Posterior cingulate gyrus (tissue), 11 donors: ENCODE measurements at regions not wholly inside any gene's neighbourhood (a gene's known extent, or its start where the extent isn't known, plus 50 kb on each side); places are given as distances from the start of the nearest gene placed in this dataset.
A peak's percentile ranks its signal among the peaks of the same experiment; 100 is the strongest.

Experiments used
- DNase-seq, 10 donors: peaks; one replicate each; pipeline versions ENCODE4 v3.0.0 to v3.0.0-alpha.2; 2020 to 2021; ENCODE audit warnings: mixed read lengths in 3 of 10
- intact Hi-C: fragments of 100-400 bp; cut with DNase I; formaldehyde crosslinking; loops from one replicate; pipeline ENCODE4 v1.15.1; 2023

- no peak for DNase-seq
- intact Hi-C loops, result no loop called here
These were observed 214.5 kb upstream of the ATP2B1 start for GRCh38 chr12:89923091-89923490.

- intact Hi-C loops, result no loop called here
- DNase-seq, result no peak
These were observed 212.2 kb upstream of the ATP2B1 start for GRCh38 chr12:89920866-89921265.

DNA sequence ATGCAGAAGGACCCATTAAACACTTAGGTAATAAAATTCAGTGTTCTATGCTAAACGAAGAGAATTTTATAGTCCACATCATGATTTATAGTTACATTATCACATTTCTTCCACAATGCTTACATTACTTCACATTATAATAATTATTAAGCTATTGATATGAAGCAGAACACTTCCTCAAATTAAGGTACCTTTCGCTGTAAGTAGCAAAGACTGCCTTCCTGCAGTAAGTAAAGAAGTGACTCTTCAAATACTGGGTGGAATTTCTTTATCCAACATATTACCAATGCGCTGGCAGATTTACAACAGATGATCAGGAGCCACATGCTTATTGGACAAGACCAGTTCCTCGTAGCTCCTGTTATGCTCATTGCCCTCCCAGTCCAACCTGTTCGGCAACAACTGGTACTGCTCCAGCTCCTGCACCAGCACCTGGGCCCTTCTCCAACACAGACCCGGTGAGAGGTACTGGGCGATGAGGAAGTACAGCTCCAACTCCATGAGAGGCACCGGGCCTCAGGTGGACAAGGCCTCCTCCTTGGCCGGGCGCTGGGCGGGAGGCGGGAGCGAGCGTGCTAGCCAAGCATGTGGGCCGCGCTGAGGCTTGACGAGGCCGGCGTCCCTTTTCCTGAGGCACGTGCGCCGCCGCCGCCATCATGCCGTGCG is 210.7 kb upstream of the ATP2B1 start:
- peak in 3 of 10 donors; percentile 59 to 84 (median 66) for DNase-seq
- intact Hi-C loops, result no loop called here

DNA sequence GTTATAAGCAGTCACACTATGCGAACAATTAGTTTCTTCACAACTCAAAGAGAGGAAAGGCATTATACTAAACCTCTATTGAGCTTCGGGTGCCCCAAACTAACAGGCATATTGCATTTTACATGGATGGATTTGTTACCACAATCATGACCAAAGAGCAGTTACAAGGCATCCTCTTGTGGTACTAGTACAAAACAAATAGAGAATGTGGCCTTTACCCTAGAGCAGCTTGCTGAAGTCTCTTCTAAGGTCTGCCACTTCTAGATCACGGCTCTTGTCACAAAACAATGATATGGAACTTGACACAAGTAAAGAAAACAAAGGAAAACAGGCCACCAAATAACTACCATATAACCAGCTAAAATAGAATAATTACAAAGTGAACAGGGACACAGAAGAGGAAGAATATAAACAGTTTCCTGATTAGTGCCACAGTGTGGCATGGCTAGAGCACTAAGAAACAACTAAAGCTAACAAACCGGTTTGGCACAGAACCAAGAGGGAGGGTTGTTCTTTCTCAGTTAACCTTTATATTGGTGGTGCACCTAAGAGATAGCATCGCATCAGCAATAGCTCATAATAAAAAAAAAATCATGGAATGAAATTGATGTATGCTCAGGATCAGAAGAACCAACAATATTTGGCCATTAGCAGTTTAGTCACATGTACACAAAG is 209.7 kb upstream of the ATP2B1 start:
- intact Hi-C loops, result no loop called here
- no peak for DNase-seq

DNA sequence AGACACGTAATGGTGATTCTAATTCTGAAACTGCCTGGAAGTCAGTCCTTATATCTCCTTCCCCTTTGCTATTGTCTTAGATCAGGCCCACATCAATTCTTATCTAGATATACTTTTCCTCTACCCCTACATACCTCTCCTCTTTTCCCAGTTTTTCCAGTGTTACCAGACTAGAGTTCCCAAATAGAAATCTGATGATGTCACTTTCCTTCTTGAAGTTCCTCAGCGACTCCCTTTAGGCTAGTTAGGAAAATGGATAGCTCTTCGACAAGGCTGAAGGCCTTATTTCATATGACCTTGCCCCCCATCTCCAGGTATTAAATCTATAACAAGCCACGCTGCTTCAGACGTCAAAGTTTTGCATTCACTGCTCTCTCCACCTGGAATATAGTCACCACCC is 201.1 kb upstream of the ATP2B1 start:
- intact Hi-C loops, result no loop called here
- DNase-seq, result no peak

GRCh38 chr12:89907659-89908058 is 199.0 kb upstream of the ATP2B1 start:
- intact Hi-C loops, result no loop called here
- no peak for DNase-seq

- intact Hi-C loops, result no loop called here
- no peak for DNase-seq
These were observed 198.2 kb upstream of the ATP2B1 start for GRCh38 chr12:89906824-89907223.

DNA sequence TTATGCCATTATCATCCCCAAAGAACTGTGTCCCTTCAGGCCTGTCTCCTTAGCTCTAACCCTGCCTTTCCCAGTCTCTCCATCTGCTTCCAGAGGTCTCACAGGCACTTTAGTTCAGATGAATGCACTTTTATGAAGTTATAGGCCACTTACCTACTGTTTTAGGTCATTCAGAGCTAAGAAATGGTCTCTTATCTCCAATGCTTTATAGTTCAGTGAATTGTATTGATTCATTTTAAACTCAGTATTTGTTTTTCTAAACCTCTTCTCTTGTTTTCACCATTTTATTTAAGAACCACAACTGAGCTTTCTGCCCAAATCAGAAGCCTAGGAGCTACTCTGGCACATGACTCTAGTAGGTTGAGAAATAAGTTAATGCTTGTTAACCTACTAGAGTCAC is 197.5 kb upstream of the ATP2B1 start:
- intact Hi-C loops, result no loop called here
- DNase-seq, result no peak

DNA sequence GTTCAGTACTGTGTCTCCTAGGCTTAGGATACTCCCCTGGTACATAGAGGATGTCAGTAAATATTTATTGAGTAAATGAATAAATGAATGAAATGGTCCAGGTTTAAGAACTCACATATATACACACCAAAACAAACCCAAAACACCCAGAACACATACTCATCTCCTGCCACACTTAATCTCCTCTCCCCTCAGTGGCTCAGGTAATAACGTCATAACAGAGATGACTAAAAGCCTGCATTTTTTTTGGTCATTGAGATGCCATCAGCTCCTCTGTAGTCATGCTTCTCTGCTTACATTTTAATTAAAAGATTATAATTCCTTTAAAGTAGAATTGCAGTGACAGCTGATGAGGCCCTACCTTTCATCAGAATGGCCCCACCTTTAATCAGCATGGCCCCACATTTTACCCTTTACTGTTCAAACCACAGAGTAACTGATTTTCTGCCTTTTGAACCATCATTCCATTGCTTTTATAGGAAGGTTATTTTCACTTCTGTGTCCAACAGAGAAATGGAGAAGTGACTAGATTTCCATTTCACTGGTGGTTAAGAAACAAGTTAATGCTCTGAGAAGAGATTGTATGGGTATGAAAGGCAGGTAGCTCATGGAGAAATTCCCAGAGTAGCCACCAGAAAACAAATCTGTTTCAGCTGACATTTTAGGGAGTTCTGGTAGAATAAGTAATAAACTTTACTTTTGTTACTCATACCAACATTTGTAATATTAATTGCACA is 193.4 kb upstream of the ATP2B1 start:
- intact Hi-C loops, result no loop called here
- no peak for DNase-seq

DNA sequence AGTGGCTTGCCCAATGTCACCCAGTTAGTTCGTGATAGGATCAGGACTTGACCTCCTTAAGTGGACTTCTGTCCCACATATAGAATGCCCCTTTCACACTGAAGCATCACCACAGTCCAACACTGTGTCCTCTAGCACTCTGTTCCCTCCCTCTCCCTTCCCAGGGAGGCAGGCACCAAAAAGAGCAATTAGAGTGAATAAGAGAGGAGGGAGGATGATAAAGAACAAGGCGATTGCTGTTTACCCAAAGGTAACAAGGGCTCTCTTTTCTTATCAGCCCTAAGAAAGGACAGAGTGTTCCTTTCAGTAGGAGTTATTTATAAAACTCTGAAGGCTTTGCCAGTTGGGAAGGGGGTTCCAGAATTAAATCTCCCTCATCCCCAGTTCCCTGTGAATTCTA is 192.7 kb upstream of the ATP2B1 start:
- DNase-seq, result no peak
- intact Hi-C loops, result no loop called here

GRCh38 chr12:89899651-89900050 is 191.0 kb upstream of the ATP2B1 start:
- intact Hi-C loops, result no loop called here
- DNase-seq, result no peak

- DNase-seq, result no peak
- intact Hi-C loops, result no loop called here
These were observed 187.0 kb upstream of the ATP2B1 start for GRCh38 chr12:89895591-89895990.

GRCh38 chr12:89895101-89895500 is 186.5 kb upstream of the ATP2B1 start:
- DNase-seq, result no peak
- intact Hi-C loops, result no loop called here

GRCh38 chr12:89893972-89894706 is 185.5 kb upstream of the ATP2B1 start:
- DNase-seq, result no peak
- intact Hi-C loops, result no loop called here

DNA sequence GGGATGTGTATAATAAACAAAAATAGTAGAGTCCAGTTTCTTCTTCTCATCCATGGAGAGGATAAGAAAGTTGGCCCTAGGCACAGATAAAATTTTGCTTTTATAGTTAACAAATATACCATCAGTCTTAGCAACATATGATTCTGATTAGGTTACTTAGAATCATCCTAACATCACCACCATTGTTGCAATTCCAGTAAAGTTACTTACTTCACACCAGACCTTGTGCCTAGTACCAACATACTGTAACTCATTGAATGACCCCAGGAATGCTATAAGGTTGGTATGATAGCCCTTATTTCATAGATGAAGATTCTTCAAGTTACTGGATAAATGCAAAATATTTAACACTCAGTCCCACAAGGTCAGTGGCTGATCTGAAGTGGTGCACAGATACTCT is 183.8 kb upstream of the ATP2B1 start:
- intact Hi-C loops, result no loop called here
- DNase-seq, result no peak

- intact Hi-C loops, result no loop called here
- DNase-seq, result no peak
These were observed 183.3 kb upstream of the ATP2B1 start for GRCh38 chr12:89891933-89892332.

GRCh38 chr12:89890161-89890560 is 181.5 kb upstream of the ATP2B1 start:
- intact Hi-C loops, result no loop called here
- DNase-seq, result no peak

- DNase-seq, result no peak
- intact Hi-C loops, result no loop called here
These were observed 180.4 kb upstream of the ATP2B1 start for GRCh38 chr12:89889062-89889461.

DNA sequence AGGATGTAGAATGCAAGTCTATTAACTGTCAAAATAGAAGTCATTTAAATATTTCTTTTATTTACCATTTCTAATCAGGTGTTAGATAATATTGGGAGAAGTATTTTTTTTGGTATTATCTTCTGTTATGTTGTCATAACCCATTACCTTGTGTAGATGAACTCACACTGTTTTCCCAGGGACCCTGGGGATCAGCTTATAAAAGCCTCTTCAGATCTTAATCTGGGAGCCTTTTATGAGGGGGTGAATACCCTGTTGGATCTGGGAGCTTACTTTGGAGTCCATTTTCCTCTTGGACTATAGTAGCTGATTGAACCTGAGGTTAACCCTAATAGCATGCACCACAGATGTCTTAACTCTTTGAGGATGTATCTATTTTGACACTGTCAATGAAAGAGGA is 176.3 kb upstream of the ATP2B1 start:
- no peak for DNase-seq
- intact Hi-C loops, result no loop called here

DNA sequence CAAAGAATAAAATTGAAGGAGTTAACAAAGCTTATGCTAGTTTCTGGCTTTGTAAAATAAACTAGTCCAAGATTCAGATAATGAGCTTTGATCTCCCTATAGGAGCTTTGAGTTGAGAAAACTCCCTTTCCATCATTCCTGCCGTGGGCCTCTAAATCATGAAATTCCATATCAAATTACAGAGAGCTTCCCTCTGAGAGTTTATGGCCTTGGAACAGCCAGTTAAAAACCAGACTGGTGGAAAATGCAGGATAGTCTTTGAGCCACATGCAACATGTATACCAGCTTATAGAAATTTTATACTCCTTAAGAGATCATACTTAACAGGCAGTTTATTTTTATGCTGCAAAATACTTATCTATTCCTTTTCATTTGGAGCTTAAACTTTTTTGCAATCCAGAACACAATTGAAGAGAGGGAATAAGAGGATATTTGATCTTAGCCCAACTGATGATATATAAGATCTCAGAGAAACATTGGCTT is 175.8 kb upstream of the ATP2B1 start:
- intact Hi-C loops, result no loop called here
- no peak for DNase-seq
